ENCODE measurements at regions not wholly inside any gene's neighbourhood (a gene's known extent, or its start where the extent isn't known, plus 50 kb on each side); places are given as distances from the start of the nearest gene placed in this dataset.
"Not testable (repeated sequence)": the region's sequence is repeated elsewhere in the genome, so short reads cannot be mapped to it uniquely, and the experiment has no call there.

- no peak for DNase-seq (ENCODE audit: low read depth)
Observed at GRCh38 chr4:12932203-12932788, 551.8 kb downstream of the RAB28 start.

- no peak for DNase-seq (ENCODE audit: low read depth)
Observed at GRCh38 chr4:12929784-12930183, 554.4 kb downstream of the RAB28 start.

- DNase-seq (ENCODE audit: low read depth): no peak
Observed at GRCh38 chr4:12928751-12929150, 555.4 kb downstream of the RAB28 start.

GRCh38 chr4:12926189-12927066, 557.7 kb downstream of the RAB28 start:
- no peak for DNase-seq (ENCODE audit: low read depth)

- DNase-seq (ENCODE audit: low read depth): no peak
Observed at GRCh38 chr4:12924728-12925320, 559.3 kb downstream of the RAB28 start.

GRCh38 chr4:12924253-12924652, 559.9 kb downstream of the RAB28 start:
- no peak for DNase-seq (ENCODE audit: low read depth)

- DNase-seq (ENCODE audit: low read depth): no peak
Observed at GRCh38 chr4:12912896-12913418, 571.2 kb downstream of the RAB28 start.

GRCh38 chr4:12911750-12912358, 572.3 kb downstream of the RAB28 start:
- DNase-seq (ENCODE audit: low read depth): no peak

GRCh38 chr4:12903640-12904039, 580.5 kb downstream of the RAB28 start:
- DNase-seq (ENCODE audit: low read depth): not testable (repeated sequence)

GRCh38 chr4:12902735-12903134, 581.4 kb downstream of the RAB28 start:
- DNase-seq (ENCODE audit: low read depth): no peak

- no peak for DNase-seq (ENCODE audit: low read depth)
Observed at GRCh38 chr4:12897954-12898353, 586.2 kb downstream of the RAB28 start.

- DNase-seq (ENCODE audit: low read depth): no peak
Observed at GRCh38 chr4:12894062-12894461, 590.1 kb downstream of the RAB28 start.

- DNase-seq (ENCODE audit: low read depth): no peak
Observed at GRCh38 chr4:12889054-12889453, 595.1 kb downstream of the RAB28 start.

GRCh38 chr4:12884846-12885796, 599.0 kb downstream of the RAB28 start:
- no peak for DNase-seq (ENCODE audit: low read depth)

GRCh38 chr4:12881945-12882584, 602.1 kb downstream of the RAB28 start:
- no peak for DNase-seq (ENCODE audit: low read depth)

GRCh38 chr4:12880844-12881243, 603.3 kb downstream of the RAB28 start:
- DNase-seq (ENCODE audit: low read depth): no peak

- DNase-seq (ENCODE audit: low read depth): no peak
Observed at GRCh38 chr4:12879496-12879895, 604.6 kb downstream of the RAB28 start.

- DNase-seq (ENCODE audit: low read depth): no peak
Observed at GRCh38 chr4:12875640-12876243, 608.4 kb downstream of the RAB28 start.

GRCh38 chr4:12873351-12873750, 610.8 kb downstream of the RAB28 start:
- no peak for DNase-seq (ENCODE audit: low read depth)

GRCh38 chr4:12861422-12861821, 622.7 kb downstream of the RAB28 start:
- no peak for DNase-seq (ENCODE audit: low read depth)
